CD4-positive, CD25-positive, alpha-beta regulatory T cell (primary cell): ENCODE measurements at regions not wholly inside any gene's neighbourhood (a gene's known extent, or its start where the extent isn't known, plus 50 kb on each side); places are given as distances from the start of the nearest gene placed in this dataset.

Experiments
- ATAC-seq, 2 donors: fragments of 150-1000 bp; cut with Tn5 transposase; one replicate each; pipeline ENCODE4 v1.10.0; 2021; ENCODE audit warnings: low read depth in 2 of 2, moderate number of reproducible peaks in 2 of 2, moderate library complexity in 1 of 2
- DNase-seq, 3 donors: peaks; one replicate each; pipeline versions ENCODE4 v3.0.0 to v3.0.0-alpha.2; 2012 to 2022; ENCODE audit warnings: mixed read lengths in 1 of 3
- H3K27ac ChIP-seq: one replicate; pipeline ENCODE4 v1.7.0; 2013; ENCODE audit warnings: mild to moderate bottlenecking, low read length; ENCODE audit not compliant: insufficient read depth, poor library complexity, severe bottlenecking
- H3K27me3 ChIP-seq: one replicate; pipeline ENCODE4 v1.7.0; 2013; ENCODE audit warnings: low read length; ENCODE audit not compliant: control insufficient read depth, insufficient read depth
- H3K36me3 ChIP-seq: one replicate; pipeline ENCODE4 v1.7.0; 2013; ENCODE audit warnings: mild to moderate bottlenecking, low read length, moderate library complexity; ENCODE audit not compliant: control insufficient read depth, insufficient read depth
- H3K4me1 ChIP-seq: 2 replicates; pipeline ENCODE4 v1.7.0; 2013; ENCODE audit warnings: mild to moderate bottlenecking, low read length; ENCODE audit not compliant: insufficient read depth, control insufficient read depth, poor library complexity, severe bottlenecking
- H3K4me3 ChIP-seq: one replicate; pipeline ENCODE4 v1.7.0; 2013; ENCODE audit warnings: low read depth, mild to moderate bottlenecking, low read length, moderate library complexity
- H3K9me3 ChIP-seq, 2 experiments: 1 replicate in 1 of 2; 2 replicates in 1 of 2; pipeline ENCODE4 v1.7.0; 2013; ENCODE audit warnings: low read length in 2 of 2, mild to moderate bottlenecking in 1 of 2, moderate library complexity in 1 of 2; ENCODE audit not compliant: control insufficient read depth in 2 of 2
- H3K27ac Mint-ChIP-seq, 3 donors: one replicate each; pipeline ENCODE4 v1.8.0; 2020 to 2022; ENCODE audit warnings: mild to moderate bottlenecking in 3 of 3, mixed read lengths in 3 of 3, moderate library complexity in 2 of 3
- H3K27me3 Mint-ChIP-seq: one replicate; pipeline ENCODE4 v1.8.0; 2022; ENCODE audit warnings: mild to moderate bottlenecking, mixed read lengths
- H3K36me3 Mint-ChIP-seq: one replicate; pipeline ENCODE4 v1.8.0; 2020; ENCODE audit warnings: mixed read lengths
- H3K4me1 Mint-ChIP-seq, 4 donors: one replicate each; pipeline ENCODE4 v1.8.0; 2020 to 2022; ENCODE audit warnings: mixed read lengths in 4 of 4, mild to moderate bottlenecking in 1 of 4
- H3K4me3 Mint-ChIP-seq, 4 donors: one replicate each; pipeline ENCODE4 v1.8.0; 2020 to 2022; ENCODE audit warnings: mild to moderate bottlenecking in 4 of 4, mixed read lengths in 4 of 4, moderate library complexity in 3 of 4
- H3K9me3 Mint-ChIP-seq, 7 donors: one replicate each; pipeline ENCODE4 v1.8.0; 2020 to 2022; ENCODE audit warnings: mixed read lengths in 7 of 7, mild to moderate bottlenecking in 3 of 7, moderate library complexity in 2 of 7

GRCh38 chr6:146903451-146903850 lies 300.8 kb upstream of the STXBP5 start:
- Histone ChIP-seq H3K4me3 (no peak overlapping the region), H3K27ac (no peak overlapping the region), H3K9me3 (no peaks in the 10 kb centered on the region), H3K4me1 (no peaks in the 10 kb centered on the region), H3K36me3 (no peaks in the 10 kb centered on the region), H3K27me3 (no peaks in the 10 kb centered on the region)
- Mint-ChIP-seq H3K9me3 (no peaks in the 10 kb centered on the region), H3K27me3 (no peaks in the 10 kb centered on the region), H3K4me3 (no peak overlapping the region), H3K27ac (no peak overlapping the region), H3K4me1 (no peaks in the 10 kb centered on the region), H3K36me3 (no peaks in the 10 kb centered on the region)
- DNase-seq (no peak), ATAC-seq (no peak)

DNA sequence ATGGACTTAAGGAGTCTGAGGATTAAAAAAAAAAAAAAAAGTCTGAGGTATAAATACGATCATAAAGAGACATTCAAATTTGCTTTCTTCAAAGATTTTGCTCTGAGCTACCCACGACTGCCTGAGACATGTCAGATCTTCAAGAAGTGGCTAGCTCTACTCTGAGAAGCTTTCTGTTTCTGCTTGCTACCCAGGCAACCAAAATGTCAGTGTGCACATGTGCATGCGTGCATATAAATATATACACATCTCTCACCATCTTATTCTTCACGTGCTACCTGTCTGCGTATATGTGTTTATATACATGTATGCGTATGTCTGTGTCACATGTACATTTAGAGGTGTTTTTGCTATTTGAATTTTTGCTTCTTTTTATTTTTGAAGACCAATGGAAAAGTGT lies 299.6 kb upstream of the STXBP5 start:
- H3K4me3 Mint-ChIP-seq = no peak overlapping the region
- Histone ChIP-seq H3K9me3 (no peaks in the 10 kb centered on the region), H3K27me3 (no peaks in the 10 kb centered on the region), H3K27ac (no peak overlapping the region), H3K36me3 (no peaks in the 10 kb centered on the region), H3K4me1 (no peaks in the 10 kb centered on the region), H3K4me3 (no peak overlapping the region)
- ATAC-seq (no peak), DNase-seq (no peak)
- no peaks in the 10 kb centered on the region for H3K36me3 Mint-ChIP-seq
- no peak overlapping the region for H3K27ac Mint-ChIP-seq
- H3K9me3 Mint-ChIP-seq = no peaks in the 10 kb centered on the region
- no peaks in the 10 kb centered on the region for H3K27me3 Mint-ChIP-seq
- no peaks in the 10 kb centered on the region for H3K4me1 Mint-ChIP-seq

DNA sequence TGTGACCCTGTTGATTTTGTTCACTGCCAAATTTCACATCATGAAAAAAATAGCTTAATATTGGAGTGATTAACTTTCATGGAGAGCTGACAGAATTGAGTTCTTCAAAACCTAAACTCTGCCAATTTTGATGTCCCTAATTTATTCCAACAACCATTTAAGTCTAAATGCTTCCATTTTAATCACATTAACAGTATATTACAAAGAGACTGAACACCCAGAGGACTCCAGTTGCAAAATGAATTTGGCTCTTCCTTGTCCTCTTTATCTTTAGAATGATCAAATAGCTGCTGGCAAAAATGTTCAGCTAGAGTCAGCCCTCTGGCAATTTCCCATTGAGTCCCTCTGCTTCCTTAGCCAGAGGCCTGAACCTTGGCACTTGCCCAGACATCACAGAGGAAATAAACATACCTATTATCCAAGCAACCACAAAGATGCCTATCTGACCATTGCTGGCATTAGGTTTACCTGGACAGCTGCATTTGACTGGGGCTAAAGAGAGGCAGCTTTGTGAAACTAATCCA lies 299.0 kb upstream of the STXBP5 start:
- Mint-ChIP-seq H3K27me3 (no peaks in the 10 kb centered on the region), H3K9me3 (no peaks in the 10 kb centered on the region), H3K27ac (no peak overlapping the region), H3K4me3 (no peak overlapping the region), H3K4me1 (no peaks in the 10 kb centered on the region), H3K36me3 (no peaks in the 10 kb centered on the region)
- no peaks in the 10 kb centered on the region for H3K4me1 ChIP-seq
- H3K36me3 ChIP-seq = no peaks in the 10 kb centered on the region
- no peak overlapping the region for H3K4me3 ChIP-seq
- ATAC-seq = no peak
- no peak overlapping the region for H3K27ac ChIP-seq
- DNase-seq = no peak
- H3K27me3 ChIP-seq = no peaks in the 10 kb centered on the region
- no peaks in the 10 kb centered on the region for H3K9me3 ChIP-seq

DNA sequence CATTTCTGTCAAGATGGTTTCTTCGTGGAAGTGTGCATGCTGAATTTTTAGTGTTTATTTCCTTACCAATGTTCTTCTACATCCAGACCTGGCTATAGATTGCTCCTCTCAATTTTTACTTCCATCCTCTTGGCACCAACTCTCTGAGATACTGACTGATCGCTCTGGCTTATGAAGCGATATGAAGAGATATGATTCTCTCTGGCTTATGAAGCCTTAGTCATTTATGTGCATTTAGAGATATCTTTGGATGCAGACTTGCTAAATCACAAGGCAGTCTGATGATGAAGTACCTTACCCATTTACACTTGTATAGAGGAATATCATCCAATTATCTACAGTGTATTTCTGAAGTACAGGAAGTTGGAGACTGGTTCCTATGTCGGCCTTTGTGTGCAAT lies 295.4 kb upstream of the STXBP5 start:
- H3K4me1 Mint-ChIP-seq = no peaks in the 10 kb centered on the region
- Histone ChIP-seq H3K4me3 (no peak overlapping the region), H3K4me1 (no peaks in the 10 kb centered on the region), H3K27me3 (no peaks in the 10 kb centered on the region), H3K9me3 (no peaks in the 10 kb centered on the region), H3K27ac (no peak overlapping the region), H3K36me3 (no peaks in the 10 kb centered on the region)
- no peaks in the 10 kb centered on the region for H3K9me3 Mint-ChIP-seq
- H3K4me3 Mint-ChIP-seq = no peak overlapping the region
- H3K27ac Mint-ChIP-seq = no peak overlapping the region
- ATAC-seq (no peak), DNase-seq (no peak)
- peaks cover 4% of the 10 kb centered on the region for H3K27me3 Mint-ChIP-seq
- H3K36me3 Mint-ChIP-seq = no peaks in the 10 kb centered on the region

GRCh38 chr6:146909376-146909775 lies 294.8 kb upstream of the STXBP5 start:
- ATAC-seq = no peak
- H3K27ac ChIP-seq = no peak overlapping the region
- H3K36me3 Mint-ChIP-seq = no peaks in the 10 kb centered on the region
- H3K9me3 Mint-ChIP-seq = peaks cover 0 to 1% (median 0%) of the 10 kb centered on the region in 7 donors
- no peaks in the 10 kb centered on the region for H3K36me3 ChIP-seq
- no peaks in the 10 kb centered on the region for H3K27me3 ChIP-seq
- no peaks in the 10 kb centered on the region for H3K4me1 ChIP-seq
- H3K9me3 ChIP-seq = no peaks in the 10 kb centered on the region
- no peak for DNase-seq
- H3K4me3 ChIP-seq = no peak overlapping the region
- H3K27me3 Mint-ChIP-seq = peaks cover 10% of the 10 kb centered on the region
- no peak overlapping the region for H3K4me3 Mint-ChIP-seq
- peaks cover 0 to 4% (median 0%) of the 10 kb centered on the region in 4 donors for H3K4me1 Mint-ChIP-seq
- H3K27ac Mint-ChIP-seq = no peak overlapping the region

- Mint-ChIP-seq H3K36me3 (no peaks in the 10 kb centered on the region), H3K9me3 (peaks cover 0 to 1% (median 0%) of the 10 kb centered on the region in 7 donors)
Observed at GRCh38 chr6:146909886-146910285, 294.3 kb upstream of the STXBP5 start.

GRCh38 chr6:146910611-146911010 lies 293.6 kb upstream of the STXBP5 start:
- ATAC-seq = no peak
- no peak for DNase-seq
- Mint-ChIP-seq H3K4me1 (peaks cover 0 to 4% (median 0%) of the 10 kb centered on the region in 4 donors), H3K9me3 (peaks cover 0 to 1% (median 0%) of the 10 kb centered on the region in 7 donors), H3K36me3 (no peaks in the 10 kb centered on the region), H3K27ac (no peak overlapping the region), H3K27me3 (peaks cover 10% of the 10 kb centered on the region), H3K4me3 (no peak overlapping the region)
- H3K4me1 ChIP-seq = no peaks in the 10 kb centered on the region
- H3K27me3 ChIP-seq = no peaks in the 10 kb centered on the region
- no peaks in the 10 kb centered on the region for H3K9me3 ChIP-seq
- no peak overlapping the region for H3K4me3 ChIP-seq
- no peaks in the 10 kb centered on the region for H3K36me3 ChIP-seq
- H3K27ac ChIP-seq = no peak overlapping the region

More at GRCh38 chr6:146909886-146910285, 294.3 kb upstream of the STXBP5 start:
- no peak for DNase-seq
- H3K4me3 Mint-ChIP-seq = no peak overlapping the region
- Histone ChIP-seq H3K27me3 (no peaks in the 10 kb centered on the region), H3K9me3 (no peaks in the 10 kb centered on the region), H3K4me1 (no peaks in the 10 kb centered on the region), H3K27ac (no peak overlapping the region), H3K36me3 (no peaks in the 10 kb centered on the region), H3K4me3 (no peak overlapping the region)
- H3K4me1 Mint-ChIP-seq = peaks cover 0 to 4% (median 0%) of the 10 kb centered on the region in 4 donors
- peaks cover 10% of the 10 kb centered on the region for H3K27me3 Mint-ChIP-seq
- ATAC-seq = no peak
- H3K27ac Mint-ChIP-seq = no peak overlapping the region

- H3K9me3 Mint-ChIP-seq = peaks cover 0 to 2% (median 0%) of the 10 kb centered on the region in 7 donors
- H3K36me3 Mint-ChIP-seq = no peaks in the 10 kb centered on the region
- H3K27me3 Mint-ChIP-seq = peaks cover 10% of the 10 kb centered on the region
- H3K9me3 ChIP-seq = no peaks in the 10 kb centered on the region
- ATAC-seq = no peak
- H3K4me1 Mint-ChIP-seq = peaks cover 0 to 4% (median 0%) of the 10 kb centered on the region in 4 donors
- H3K36me3 ChIP-seq = no peaks in the 10 kb centered on the region
- DNase-seq = no peak
- H3K4me3 Mint-ChIP-seq = no peak overlapping the region
- no peak overlapping the region for H3K4me3 ChIP-seq
- no peaks in the 10 kb centered on the region for H3K4me1 ChIP-seq
- H3K27ac Mint-ChIP-seq = no peak overlapping the region
- no peaks in the 10 kb centered on the region for H3K27me3 ChIP-seq
- H3K27ac ChIP-seq = no peak overlapping the region
Observed at GRCh38 chr6:146911635-146912215, 292.5 kb upstream of the STXBP5 start.
